ENCODE measurements at regions not wholly inside any gene's neighbourhood (a gene's known extent, or its start where the extent isn't known, plus 50 kb on each side); places are given as distances from the start of the nearest gene placed in this dataset.

DNA sequence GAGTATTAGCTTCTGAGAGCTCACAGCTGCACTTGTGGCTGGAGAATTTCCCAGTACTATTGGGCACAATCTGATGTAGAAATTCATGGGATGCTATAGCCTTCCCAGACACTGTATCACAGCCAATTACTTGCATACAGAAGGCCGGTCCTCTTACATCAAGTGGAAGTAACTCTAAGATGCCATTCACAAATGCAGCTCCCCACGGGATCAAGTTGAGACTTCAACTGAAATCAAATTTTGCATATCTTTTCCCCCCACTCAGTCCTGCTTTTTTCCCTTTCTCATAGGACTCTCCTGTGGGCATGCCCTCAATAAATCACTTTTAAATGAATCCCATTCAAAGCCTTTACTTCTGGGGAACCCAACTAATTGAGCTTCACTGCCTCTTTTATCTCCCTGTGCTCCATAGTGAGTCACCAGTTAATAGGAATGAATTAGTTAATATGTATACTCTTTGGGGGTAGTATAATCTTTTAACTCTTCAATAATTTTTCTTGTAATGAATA is 1970.8 kb downstream of the OLFM4 start:
- TF ChIP-seq CTCF (conservative IDR thresholded peaks at IDR 0.05; ENCODE audit: low read depth, low read length) (no peak), EZH2 (IDR thresholded peaks at IDR 0.05; ENCODE audit: borderline replicate concordance, low read depth, low read length, poor library complexity, severe bottlenecking) (no peak)
